LNCaP clone FGC (cell line): ENCODE measurements at regions not wholly inside any gene's neighbourhood (a gene's known extent, or its start where the extent isn't known, plus 50 kb on each side); places are given as distances from the start of the nearest gene placed in this dataset.

ENCODE experiments used
- DNase-seq: peaks from one replicate; pipeline ENCODE4 v3.0.0-alpha.2; 2011; ENCODE audit warnings: low read depth
- H3K4me3 ChIP-seq: 2 replicates; pipeline ENCODE4 v1.5.1; 2011; ENCODE audit warnings: mild to moderate bottlenecking, low read depth, low read length, control low read depth
- TF ChIP-seq, protein P1 (sequence below): IDR thresholded peaks from 2 replicates; pipeline ENCODE4 v1.5.1; 2012; ENCODE audit warnings: mild to moderate bottlenecking; ENCODE audit not compliant: control insufficient read depth, insufficient read depth; ENCODE audit errors: extremely low read depth

DNA sequence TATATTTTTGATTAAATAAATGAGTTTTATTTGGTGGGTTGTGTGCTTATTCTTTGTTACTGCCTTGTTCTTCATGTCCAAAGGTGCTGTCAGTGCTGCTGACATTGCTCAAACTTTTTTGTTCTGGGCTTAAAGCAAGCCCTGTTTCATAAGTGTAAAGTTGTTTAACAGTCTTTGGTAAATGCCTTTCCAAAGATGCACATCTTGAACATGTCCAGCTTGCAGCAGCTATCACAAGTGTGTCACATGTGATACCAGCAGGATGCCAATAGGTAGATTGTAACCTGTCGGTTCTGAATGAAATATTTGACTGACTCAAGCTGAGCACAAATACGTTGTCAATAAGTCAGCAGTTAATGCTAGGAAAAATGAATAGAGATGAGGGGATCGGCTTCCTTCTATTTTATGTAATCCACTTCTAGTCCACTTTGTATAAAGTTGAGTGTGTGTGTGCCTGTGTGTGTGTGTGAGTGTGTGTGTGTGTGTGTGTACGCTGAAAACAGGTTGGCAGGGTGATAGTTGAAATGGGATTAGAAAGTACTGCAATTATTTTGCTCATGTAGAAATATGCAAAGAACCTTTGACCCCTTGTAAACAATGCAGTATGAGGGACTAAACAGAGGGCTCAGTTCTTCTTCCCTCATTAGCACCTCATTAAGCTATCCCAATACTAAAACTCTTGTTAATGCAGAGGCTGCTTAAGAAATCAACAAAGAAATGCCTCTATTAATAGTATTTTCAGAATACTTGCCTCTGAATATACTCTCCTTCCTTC lies 986.5 kb downstream of the TUSC7 start:
- TF ChIP-seq, protein P1, sequence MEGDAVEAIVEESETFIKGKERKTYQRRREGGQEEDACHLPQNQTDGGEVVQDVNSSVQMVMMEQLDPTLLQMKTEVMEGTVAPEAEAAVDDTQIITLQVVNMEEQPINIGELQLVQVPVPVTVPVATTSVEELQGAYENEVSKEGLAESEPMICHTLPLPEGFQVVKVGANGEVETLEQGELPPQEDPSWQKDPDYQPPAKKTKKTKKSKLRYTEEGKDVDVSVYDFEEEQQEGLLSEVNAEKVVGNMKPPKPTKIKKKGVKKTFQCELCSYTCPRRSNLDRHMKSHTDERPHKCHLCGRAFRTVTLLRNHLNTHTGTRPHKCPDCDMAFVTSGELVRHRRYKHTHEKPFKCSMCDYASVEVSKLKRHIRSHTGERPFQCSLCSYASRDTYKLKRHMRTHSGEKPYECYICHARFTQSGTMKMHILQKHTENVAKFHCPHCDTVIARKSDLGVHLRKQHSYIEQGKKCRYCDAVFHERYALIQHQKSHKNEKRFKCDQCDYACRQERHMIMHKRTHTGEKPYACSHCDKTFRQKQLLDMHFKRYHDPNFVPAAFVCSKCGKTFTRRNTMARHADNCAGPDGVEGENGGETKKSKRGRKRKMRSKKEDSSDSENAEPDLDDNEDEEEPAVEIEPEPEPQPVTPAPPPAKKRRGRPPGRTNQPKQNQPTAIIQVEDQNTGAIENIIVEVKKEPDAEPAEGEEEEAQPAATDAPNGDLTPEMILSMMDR, result no peak
- DNase-seq, result no peak
- H3K4me3 ChIP-seq, result no peak overlapping the region

DNA sequence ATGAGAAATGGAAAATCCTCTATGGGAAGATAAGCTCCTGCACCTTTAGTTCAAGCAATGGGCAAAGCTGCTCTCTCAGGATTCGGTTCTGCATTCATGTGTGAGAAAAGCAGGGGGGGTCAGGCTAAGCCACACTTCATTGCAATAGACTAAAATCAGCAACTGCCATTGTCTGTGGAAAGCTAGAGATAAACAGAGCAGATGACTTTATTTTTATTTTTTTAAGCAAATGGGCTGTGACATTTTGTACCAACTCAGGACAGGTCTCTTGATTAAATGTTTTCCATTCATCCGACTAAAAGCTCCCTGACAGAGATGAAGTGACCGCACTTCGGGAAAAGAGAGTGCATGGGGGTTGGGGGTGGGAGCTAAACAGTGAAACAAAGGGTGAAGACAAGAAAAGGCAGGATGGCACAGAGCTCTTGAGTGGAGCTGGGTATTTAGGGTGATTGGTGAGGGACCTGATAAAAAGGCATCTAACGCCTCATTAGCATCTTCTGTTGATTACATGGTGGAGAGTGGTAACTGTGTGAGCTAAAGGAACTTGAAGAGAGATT lies 987.4 kb downstream of the TUSC7 start:
- no peak for DNase-seq
- no peak overlapping the region for H3K4me3 ChIP-seq
- TF ChIP-seq, protein P1, result no peak

DNA sequence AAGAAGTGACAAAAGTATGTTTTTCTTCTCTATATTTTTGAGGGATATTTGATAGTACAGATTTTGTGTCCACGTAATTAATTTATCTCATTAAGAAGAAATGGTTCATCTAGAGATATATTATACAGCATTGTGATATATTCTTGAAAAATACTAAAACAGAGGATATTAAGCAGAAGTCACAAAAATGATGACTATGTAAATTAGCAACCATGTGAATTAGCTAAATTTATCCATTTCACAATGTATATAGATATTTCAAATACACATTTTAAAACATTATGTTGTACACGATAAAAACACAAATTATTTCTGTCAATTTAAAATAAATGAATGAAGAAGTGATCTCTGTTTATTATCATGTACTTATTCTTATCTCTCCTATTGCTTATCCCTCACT lies 989.5 kb downstream of the TUSC7 start:
- no peak for DNase-seq
- no peak overlapping the region for H3K4me3 ChIP-seq
- TF ChIP-seq, protein P1, result no peak

DNA sequence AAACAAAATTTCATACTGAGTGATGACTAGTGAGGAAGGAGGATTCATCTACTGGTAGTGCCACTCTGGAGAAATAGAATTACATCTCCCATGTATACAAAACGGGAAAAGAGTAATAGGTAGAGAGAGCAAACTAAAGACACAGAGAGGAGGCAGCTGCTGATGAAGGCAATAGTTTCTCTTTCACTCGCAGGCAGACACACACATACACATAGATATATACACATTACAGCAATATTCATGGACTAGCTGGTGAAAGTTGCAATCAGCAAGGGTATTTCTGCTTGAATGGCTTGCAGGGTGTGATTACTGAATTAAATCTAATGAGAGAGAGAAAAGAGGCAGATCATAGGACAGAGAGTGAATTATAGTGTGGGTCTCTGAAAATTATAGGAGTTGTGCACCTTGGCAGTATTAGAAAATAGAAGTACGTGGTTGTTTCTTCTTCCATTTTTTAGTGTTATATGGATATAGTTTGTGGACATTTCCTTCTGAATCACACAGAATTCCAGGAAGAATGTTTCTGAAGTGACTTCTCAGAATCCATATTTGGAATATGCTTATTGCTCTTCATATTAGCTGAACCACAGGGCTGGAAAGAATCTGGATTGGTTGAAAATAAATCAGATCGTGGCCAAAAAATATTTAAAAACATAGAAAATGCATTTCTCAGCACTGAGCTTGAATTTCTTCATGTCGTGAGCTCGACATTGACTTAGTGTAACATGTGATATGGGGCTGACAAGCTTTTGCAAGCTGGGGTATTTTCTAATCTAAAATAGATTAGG lies 991.2 kb downstream of the TUSC7 start:
- TF ChIP-seq, protein P1, result no peak
- no peak overlapping the region for H3K4me3 ChIP-seq
- no peak for DNase-seq

DNA sequence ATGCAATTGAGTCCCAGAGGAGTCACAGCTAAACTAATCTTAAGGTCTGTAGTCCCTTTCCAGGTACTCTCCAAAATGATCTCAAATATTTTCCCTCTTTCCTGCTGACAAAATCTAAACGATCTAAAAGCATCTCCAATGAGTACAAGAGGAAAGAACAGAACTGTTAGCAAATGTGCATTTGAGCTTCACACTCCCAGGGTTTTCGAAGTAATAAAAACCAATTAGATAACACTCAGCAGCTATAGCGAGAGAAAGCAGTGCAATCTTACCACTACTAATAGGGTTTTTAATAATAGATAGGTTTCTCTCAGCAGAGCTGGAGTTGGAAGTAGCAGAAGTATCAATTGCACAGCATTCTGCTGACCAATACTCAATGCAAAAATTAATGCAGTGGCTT lies 995.4 kb downstream of the TUSC7 start:
- H3K4me3 ChIP-seq, result no peak overlapping the region
- no peak for DNase-seq
- TF ChIP-seq, protein P1, result no peak

DNA sequence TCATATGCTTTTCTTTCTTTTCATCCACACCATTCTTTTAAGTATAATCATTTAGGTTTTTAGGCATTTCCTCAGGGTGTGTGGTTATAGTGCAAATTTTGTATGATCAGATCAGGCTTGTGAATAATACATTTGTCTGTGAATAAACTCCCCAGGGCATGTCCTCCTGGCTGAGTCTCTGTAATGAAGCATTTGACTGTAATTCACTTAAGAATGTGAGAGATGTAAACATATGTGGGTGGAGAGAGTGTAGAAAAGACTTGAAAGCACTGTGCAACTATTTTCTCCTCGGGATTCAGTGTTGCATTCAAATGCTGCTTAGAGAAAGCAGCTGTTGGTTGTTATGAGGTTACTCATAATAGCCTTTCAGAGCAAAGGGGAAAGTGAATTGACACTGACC lies 996.5 kb downstream of the TUSC7 start:
- no peak for DNase-seq
- TF ChIP-seq, protein P1, result no peak
- H3K4me3 ChIP-seq, result no peak overlapping the region
